ENCODE measurements at regions not wholly inside any gene's neighbourhood (a gene's known extent, or its start where the extent isn't known, plus 50 kb on each side); places are given as distances from the start of the nearest gene placed in this dataset.
"Not testable (repeated sequence)": the region's sequence is repeated elsewhere in the genome, so short reads cannot be mapped to it uniquely, and the experiment has no call there.

GRCh38 chr4:45442466-45442865 lies 681.4 kb downstream of the GABRG1 start:
- Histone ChIP-seq H3K9me2 (ENCODE audit: insufficient read depth) (no peaks in the 10 kb centered on the region), H4K20me1 (ENCODE audit: insufficient read depth) (no peaks in the 10 kb centered on the region), H3K9me3 (ENCODE audit: low read depth) (no peaks in the 10 kb centered on the region), H2AFZ (no peak overlapping the region), H3K27me3 (replicated peaks; ENCODE audit: insufficient read depth) (no peaks in the 10 kb centered on the region), H3F3A (ENCODE audit: insufficient read depth) (no peaks in the 10 kb centered on the region), H3K36me3 (ENCODE audit: low read depth) (no peaks in the 10 kb centered on the region), H3K9ac (no peak overlapping the region), H3K4me3 (no peak overlapping the region), H3K4me2 (ENCODE audit: unreplicated experiment) (no peak overlapping the region), H3K79me2 (ENCODE audit: insufficient read depth) (no peaks in the 10 kb centered on the region), H3K4me1 (ENCODE audit: insufficient read depth) (no peaks in the 10 kb centered on the region), H3K27ac (no peak overlapping the region)
- DNase-seq: peak; percentile 24
- 40 to 45% methylated on average over 1 of the region's 1 CpG for WGBS, 2 experiments (ENCODE audit: low coverage in 1 of 2, low lambda C conversion rate in 2 of 2, missing lambda C conversion rate in 2 of 2)
- in situ Hi-C loops (cut with MboI): no loop called here
- TF ChIP-seq EZH2 (IDR thresholded peaks at IDR 0.05; ENCODE audit: insufficient read depth, poor library complexity, severe bottlenecking) (no peak), EZH2phosphoT487 (IDR thresholded peaks at IDR 0.05; ENCODE audit: insufficient read depth, low read depth) (no peak)

- Histone ChIP-seq H3K4me2 (ENCODE audit: unreplicated experiment) (no peak overlapping the region), H3K27me3 (replicated peaks; ENCODE audit: insufficient read depth) (no peaks in the 10 kb centered on the region), H2AFZ (no peak overlapping the region), H3F3A (ENCODE audit: insufficient read depth) (no peaks in the 10 kb centered on the region), H3K9me2 (ENCODE audit: insufficient read depth) (no peaks in the 10 kb centered on the region), H4K20me1 (ENCODE audit: insufficient read depth) (no peaks in the 10 kb centered on the region), H3K9me3 (ENCODE audit: low read depth) (no peaks in the 10 kb centered on the region), H3K9ac (no peak overlapping the region), H3K4me1 (ENCODE audit: insufficient read depth) (no peaks in the 10 kb centered on the region), H3K27ac (no peak overlapping the region), H3K79me2 (ENCODE audit: insufficient read depth) (no peaks in the 10 kb centered on the region), H3K36me3 (ENCODE audit: low read depth) (no peaks in the 10 kb centered on the region), H3K4me3 (no peak overlapping the region)
- no peak for TF ChIP-seq EZH2phosphoT487 (IDR thresholded peaks at IDR 0.05; ENCODE audit: insufficient read depth, low read depth)
- no peak for TF ChIP-seq EZH2 (IDR thresholded peaks at IDR 0.05; ENCODE audit: insufficient read depth, poor library complexity, severe bottlenecking)
- in situ Hi-C loops (cut with MboI): no loop called here
- 0% methylated on average over 2 of the region's 2 CpGs for WGBS, 2 experiments (ENCODE audit: low coverage in 1 of 2, low lambda C conversion rate in 2 of 2, missing lambda C conversion rate in 2 of 2)
- peak; percentile 1 for DNase-seq
Measured at GRCh38 chr4:45438047-45438446, 685.8 kb downstream of the GABRG1 start.

GRCh38 chr4:45437381-45437780 lies 686.5 kb downstream of the GABRG1 start:
- H3K36me3 ChIP-seq (ENCODE audit: low read depth): no peaks in the 10 kb centered on the region

GRCh38 chr4:45425135-45425534 lies 698.7 kb downstream of the GABRG1 start:
- in situ Hi-C loops (cut with MboI): no loop called here
- Histone ChIP-seq H3K36me3 (ENCODE audit: low read depth) (no peaks in the 10 kb centered on the region), H3K79me2 (ENCODE audit: insufficient read depth) (no peaks in the 10 kb centered on the region), H3K4me2 (ENCODE audit: unreplicated experiment) (no peak overlapping the region), H3K9me3 (ENCODE audit: low read depth) (no peaks in the 10 kb centered on the region), H4K20me1 (ENCODE audit: insufficient read depth) (no peaks in the 10 kb centered on the region), H3F3A (ENCODE audit: insufficient read depth) (no peaks in the 10 kb centered on the region), H3K4me3 (no peak overlapping the region), H3K9me2 (ENCODE audit: insufficient read depth) (no peaks in the 10 kb centered on the region), H3K27me3 (replicated peaks; ENCODE audit: insufficient read depth) (no peaks in the 10 kb centered on the region), H3K4me1 (ENCODE audit: insufficient read depth) (no peaks in the 10 kb centered on the region), H2AFZ (no peak overlapping the region), H3K9ac (no peak overlapping the region), H3K27ac (no peak overlapping the region)
- WGBS, 2 experiments (ENCODE audit: low coverage in 1 of 2, low lambda C conversion rate in 2 of 2, missing lambda C conversion rate in 2 of 2): 0 to 6% methylated on average over 1 of the region's 1 CpG
- TF ChIP-seq EZH2phosphoT487 (IDR thresholded peaks at IDR 0.05; ENCODE audit: insufficient read depth, low read depth) (no peak), EZH2 (IDR thresholded peaks at IDR 0.05; ENCODE audit: insufficient read depth, poor library complexity, severe bottlenecking) (no peak)
- DNase-seq: no peak

More at GRCh38 chr4:45437381-45437780, 686.5 kb downstream of the GABRG1 start:
- Histone ChIP-seq H3K4me1 (ENCODE audit: insufficient read depth) (no peaks in the 10 kb centered on the region), H3K79me2 (ENCODE audit: insufficient read depth) (no peaks in the 10 kb centered on the region), H2AFZ (no peak overlapping the region), H3K27me3 (replicated peaks; ENCODE audit: insufficient read depth) (no peaks in the 10 kb centered on the region), H3F3A (ENCODE audit: insufficient read depth) (no peaks in the 10 kb centered on the region), H3K9me3 (ENCODE audit: low read depth) (no peaks in the 10 kb centered on the region), H3K4me2 (ENCODE audit: unreplicated experiment) (no peak overlapping the region), H3K4me3 (no peak overlapping the region), H3K9me2 (ENCODE audit: insufficient read depth) (no peaks in the 10 kb centered on the region), H3K9ac (no peak overlapping the region), H4K20me1 (ENCODE audit: insufficient read depth) (no peaks in the 10 kb centered on the region), H3K27ac (no peak overlapping the region)
- 37 to 44% methylated on average over 1 of the region's 1 CpG for WGBS, 2 experiments (ENCODE audit: low coverage in 1 of 2, low lambda C conversion rate in 2 of 2, missing lambda C conversion rate in 2 of 2)
- TF ChIP-seq EZH2phosphoT487 (IDR thresholded peaks at IDR 0.05; ENCODE audit: insufficient read depth, low read depth) (no peak), EZH2 (IDR thresholded peaks at IDR 0.05; ENCODE audit: insufficient read depth, poor library complexity, severe bottlenecking) (no peak)
- in situ Hi-C loops (cut with MboI): no loop called here
- DNase-seq: no peak

GRCh38 chr4:45423896-45424295 lies 697.5 kb upstream of the GNPDA2 start:
- Histone ChIP-seq H3K4me3 (no peak overlapping the region), H3K9ac (no peak overlapping the region), H3K79me2 (ENCODE audit: insufficient read depth) (no peaks in the 10 kb centered on the region), H3K4me1 (ENCODE audit: insufficient read depth) (no peaks in the 10 kb centered on the region), H2AFZ (no peak overlapping the region), H3K9me3 (ENCODE audit: low read depth) (no peaks in the 10 kb centered on the region), H3K9me2 (ENCODE audit: insufficient read depth) (no peaks in the 10 kb centered on the region), H4K20me1 (ENCODE audit: insufficient read depth) (no peaks in the 10 kb centered on the region), H3K4me2 (ENCODE audit: unreplicated experiment) (no peak overlapping the region), H3K27me3 (replicated peaks; ENCODE audit: insufficient read depth) (no peaks in the 10 kb centered on the region), H3K36me3 (ENCODE audit: low read depth) (no peaks in the 10 kb centered on the region), H3K27ac (no peak overlapping the region), H3F3A (ENCODE audit: insufficient read depth) (no peaks in the 10 kb centered on the region)
- in situ Hi-C loops (cut with MboI): no loop called here
- no peak for DNase-seq
- 28 to 46% methylated on average over 3 of the region's 3 CpGs for WGBS, 2 experiments (ENCODE audit: low coverage in 1 of 2, low lambda C conversion rate in 2 of 2, missing lambda C conversion rate in 2 of 2)
- TF ChIP-seq EZH2 (IDR thresholded peaks at IDR 0.05; ENCODE audit: insufficient read depth, poor library complexity, severe bottlenecking) (no peak), EZH2phosphoT487 (IDR thresholded peaks at IDR 0.05; ENCODE audit: insufficient read depth, low read depth) (no peak)

GRCh38 chr4:45420091-45420674 lies 693.8 kb upstream of the GNPDA2 start:
- 65 to 67% methylated on average over 16 to 20 of the region's 21 CpGs for WGBS, 2 experiments (ENCODE audit: low coverage in 1 of 2, low lambda C conversion rate in 2 of 2, missing lambda C conversion rate in 2 of 2)
- H4K20me1 ChIP-seq (ENCODE audit: insufficient read depth); H3K79me2 ChIP-seq (ENCODE audit: insufficient read depth); H2AFZ ChIP-seq; H3K4me1 ChIP-seq (ENCODE audit: insufficient read depth); H3K4me3 ChIP-seq; H3F3A ChIP-seq (ENCODE audit: insufficient read depth); in situ Hi-C loops (cut with MboI); DNase-seq; H3K9me3 ChIP-seq (ENCODE audit: low read depth); H3K4me2 ChIP-seq (ENCODE audit: unreplicated experiment); H3K9ac ChIP-seq; H3K27me3 ChIP-seq (replicated peaks; ENCODE audit: insufficient read depth); H3K27ac ChIP-seq; H3K36me3 ChIP-seq (ENCODE audit: low read depth); H3K9me2 ChIP-seq (ENCODE audit: insufficient read depth): not testable (repeated sequence)
